ENCODE measurements at regions not wholly inside any gene's neighbourhood (a gene's known extent, or its start where the extent isn't known, plus 50 kb on each side); places are given as distances from the start of the nearest gene placed in this dataset.

DNA sequence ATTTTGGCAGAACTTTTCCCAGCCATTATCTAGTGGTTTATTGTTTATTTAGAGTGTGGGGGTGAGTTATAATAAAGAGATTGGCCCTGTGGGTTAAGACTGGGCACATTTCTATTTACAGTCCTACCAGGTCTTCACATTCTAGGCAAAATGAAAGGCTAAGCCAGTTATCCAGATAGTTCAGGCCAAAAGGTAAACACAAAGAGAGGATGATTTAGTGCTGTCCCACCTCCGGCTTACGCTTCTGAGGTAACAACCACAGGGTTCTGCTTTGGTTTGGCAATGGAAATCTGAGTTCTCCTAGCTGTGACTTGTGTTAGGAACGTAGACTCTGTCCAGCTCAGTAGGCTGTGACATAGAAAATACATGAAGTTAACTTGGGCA, 50.3 kb upstream of the PTPRK start:
- Mint-ChIP-seq H3K27ac (no peak overlapping the region), H3K9me3 (ENCODE audit: low read depth) (peaks cover 7% of the 10 kb centered on the region), H3K4me3 (no peak overlapping the region), H3K4me1 (ENCODE audit: low read depth) (peaks cover 2% of the 10 kb centered on the region), H3K27me3 (no peaks in the 10 kb centered on the region), H3K36me3 (peaks cover 4% of the 10 kb centered on the region)

DNA sequence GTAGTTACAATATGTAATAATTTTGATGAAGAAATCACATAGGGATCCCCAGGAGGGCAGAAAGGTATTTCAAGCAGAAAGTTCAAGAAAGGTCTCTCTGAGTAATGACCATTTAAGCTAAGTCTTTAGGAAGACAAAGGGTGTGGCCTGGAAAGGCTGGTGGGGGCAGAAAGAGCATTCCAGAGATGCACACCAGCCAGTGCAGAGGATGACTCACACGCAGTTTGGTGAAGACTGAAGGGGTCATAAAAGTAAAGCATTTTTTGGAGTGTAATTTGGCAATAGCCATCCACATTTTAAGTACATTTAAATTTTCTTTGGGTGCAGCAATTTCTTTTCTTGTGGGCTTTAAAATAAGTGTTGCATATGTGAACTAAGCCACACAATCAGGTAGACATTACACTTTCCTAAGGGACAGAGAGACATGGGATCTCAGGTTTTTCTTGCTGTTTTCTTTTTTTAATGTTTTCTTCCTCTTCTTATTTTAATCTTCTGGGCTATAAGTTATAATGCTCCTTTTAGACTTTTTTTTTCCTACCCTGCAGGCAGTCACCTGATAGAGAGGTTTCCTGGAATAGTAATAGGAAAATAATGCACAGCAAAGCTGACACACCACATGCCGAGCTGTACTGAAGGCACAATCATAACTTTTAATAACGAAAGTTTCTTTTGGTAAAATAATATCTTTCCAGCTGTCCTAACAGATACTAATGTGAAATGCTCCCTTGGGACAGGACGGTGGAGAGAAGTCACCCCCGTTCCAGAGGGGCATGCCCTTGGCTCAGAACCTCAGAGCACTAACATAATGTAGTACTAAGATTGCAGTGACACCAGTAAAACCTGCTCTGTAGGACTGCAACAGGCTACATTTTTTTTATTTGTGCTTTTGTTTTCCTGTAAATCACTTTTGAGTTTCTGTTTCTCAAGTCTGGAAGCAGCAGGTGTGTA, 49.6 kb upstream of the PTPRK start:
- H3K4me1 Mint-ChIP-seq (ENCODE audit: low read depth), result peaks cover 1% of the 10 kb centered on the region
- H3K4me3 Mint-ChIP-seq, result no peak overlapping the region
- peaks cover 7% of the 10 kb centered on the region for H3K9me3 Mint-ChIP-seq (ENCODE audit: low read depth)
- no peaks in the 10 kb centered on the region for H3K27me3 Mint-ChIP-seq
- H3K36me3 Mint-ChIP-seq, result peaks cover 4% of the 10 kb centered on the region
- H3K27ac Mint-ChIP-seq, result no peak overlapping the region

Measured in activated naive CD8-positive, alpha-beta T cell (primary cell).